GM10266 (cell line): ENCODE measurements at regions not wholly inside any gene's neighbourhood (a gene's known extent, or its start where the extent isn't known, plus 50 kb on each side); places are given as distances from the start of the nearest gene placed in this dataset.
"Not testable (repeated sequence)": the region's sequence is repeated elsewhere in the genome, so short reads cannot be mapped to it uniquely, and the experiment has no call there.

Experiments used
- DNase-seq: peaks from one replicate; pipeline ENCODE4 v3.0.0; 2012; ENCODE audit errors: extremely low spot score
- TF ChIP-seq, protein P1 (sequence below): IDR thresholded peaks from 2 replicates; pipeline ENCODE4 v1.5.1; 2012; ENCODE audit warnings: mild to moderate bottlenecking, low read depth; ENCODE audit not compliant: control insufficient read depth, insufficient read depth; ENCODE audit errors: missing control alignments

DNA sequence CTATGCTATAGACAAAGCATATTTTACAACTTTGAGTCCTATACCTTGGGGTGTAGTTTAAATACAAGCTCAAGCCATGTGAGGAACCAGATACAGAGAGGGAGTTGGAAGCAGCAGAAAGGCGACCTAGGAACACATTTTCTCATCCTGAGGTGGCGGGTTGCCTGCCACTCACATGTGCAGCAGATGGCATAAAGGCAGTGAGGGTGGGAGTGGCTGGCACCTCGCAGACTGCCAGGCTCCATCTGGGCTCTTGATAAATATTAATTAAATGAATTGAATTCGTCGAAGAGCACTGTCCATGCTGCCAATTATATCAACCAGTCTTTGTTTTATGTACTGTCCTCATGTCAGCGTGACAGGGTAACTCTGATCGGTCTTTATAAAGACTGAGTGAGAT, 79.0 kb upstream of the SEMA3C start:
- TF ChIP-seq, protein P1, sequence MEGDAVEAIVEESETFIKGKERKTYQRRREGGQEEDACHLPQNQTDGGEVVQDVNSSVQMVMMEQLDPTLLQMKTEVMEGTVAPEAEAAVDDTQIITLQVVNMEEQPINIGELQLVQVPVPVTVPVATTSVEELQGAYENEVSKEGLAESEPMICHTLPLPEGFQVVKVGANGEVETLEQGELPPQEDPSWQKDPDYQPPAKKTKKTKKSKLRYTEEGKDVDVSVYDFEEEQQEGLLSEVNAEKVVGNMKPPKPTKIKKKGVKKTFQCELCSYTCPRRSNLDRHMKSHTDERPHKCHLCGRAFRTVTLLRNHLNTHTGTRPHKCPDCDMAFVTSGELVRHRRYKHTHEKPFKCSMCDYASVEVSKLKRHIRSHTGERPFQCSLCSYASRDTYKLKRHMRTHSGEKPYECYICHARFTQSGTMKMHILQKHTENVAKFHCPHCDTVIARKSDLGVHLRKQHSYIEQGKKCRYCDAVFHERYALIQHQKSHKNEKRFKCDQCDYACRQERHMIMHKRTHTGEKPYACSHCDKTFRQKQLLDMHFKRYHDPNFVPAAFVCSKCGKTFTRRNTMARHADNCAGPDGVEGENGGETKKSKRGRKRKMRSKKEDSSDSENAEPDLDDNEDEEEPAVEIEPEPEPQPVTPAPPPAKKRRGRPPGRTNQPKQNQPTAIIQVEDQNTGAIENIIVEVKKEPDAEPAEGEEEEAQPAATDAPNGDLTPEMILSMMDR = no peak
- no peak for DNase-seq

DNA sequence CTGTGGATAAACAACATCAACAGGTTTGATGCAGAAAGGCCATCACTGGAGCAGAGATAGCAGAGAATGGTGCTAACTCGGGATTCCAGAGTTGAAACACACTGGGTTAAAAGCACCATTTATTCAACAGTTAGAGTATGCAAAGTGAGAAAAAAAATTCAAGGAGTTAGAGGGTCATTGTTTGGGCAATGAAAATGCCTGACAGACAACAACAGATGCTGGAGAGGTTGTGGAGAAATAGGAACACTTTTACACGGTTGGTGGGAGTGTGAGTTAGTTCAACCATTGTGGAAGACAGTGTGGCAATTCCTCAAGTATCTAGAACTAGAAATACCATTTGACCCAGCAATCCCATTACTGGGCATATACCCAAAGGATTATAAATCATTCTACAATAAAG, 77.4 kb upstream of the SEMA3C start:
- not testable (repeated sequence) for DNase-seq

DNA sequence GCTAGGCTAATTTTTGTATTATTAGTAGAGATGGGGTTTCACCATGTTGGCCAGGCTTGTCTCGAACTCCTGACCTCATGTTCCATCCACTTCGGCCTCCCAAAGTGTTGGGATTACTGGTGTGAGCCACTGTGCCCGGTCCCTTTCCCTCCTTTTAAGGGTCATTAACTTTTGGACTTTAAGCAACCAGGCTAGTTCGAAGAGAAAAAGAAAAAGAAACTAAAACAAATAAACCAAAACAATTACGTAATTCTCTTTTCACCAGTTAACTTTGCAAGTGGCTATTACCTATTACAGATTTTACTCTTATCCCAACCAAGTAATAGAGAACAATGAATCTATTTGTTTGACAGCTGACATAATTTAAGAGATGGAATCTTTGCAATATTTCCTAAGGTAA, 72.8 kb upstream of the SEMA3C start:
- TF ChIP-seq, protein P1 = no peak
- DNase-seq = no peak

DNA sequence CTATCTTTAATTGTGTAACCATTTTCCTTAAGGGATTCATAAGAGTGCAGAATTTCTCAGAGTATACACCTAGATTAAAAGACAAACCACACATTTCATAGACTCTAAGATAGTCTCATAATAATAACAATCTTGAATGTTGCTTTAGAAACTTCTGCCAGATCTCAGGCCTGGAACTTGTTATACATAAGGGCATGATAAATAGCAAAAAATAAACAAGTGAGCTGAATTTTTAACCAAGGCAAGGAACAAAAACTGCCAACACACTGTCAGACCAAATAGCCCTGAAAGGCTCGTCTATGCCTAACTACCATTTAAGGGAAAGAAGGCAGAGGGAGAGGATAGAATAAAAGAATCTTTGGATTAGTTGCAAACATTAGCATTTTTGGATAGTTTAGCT, 65.8 kb upstream of the SEMA3C start:
- no peak for DNase-seq
- TF ChIP-seq, protein P1 = no peak

DNA sequence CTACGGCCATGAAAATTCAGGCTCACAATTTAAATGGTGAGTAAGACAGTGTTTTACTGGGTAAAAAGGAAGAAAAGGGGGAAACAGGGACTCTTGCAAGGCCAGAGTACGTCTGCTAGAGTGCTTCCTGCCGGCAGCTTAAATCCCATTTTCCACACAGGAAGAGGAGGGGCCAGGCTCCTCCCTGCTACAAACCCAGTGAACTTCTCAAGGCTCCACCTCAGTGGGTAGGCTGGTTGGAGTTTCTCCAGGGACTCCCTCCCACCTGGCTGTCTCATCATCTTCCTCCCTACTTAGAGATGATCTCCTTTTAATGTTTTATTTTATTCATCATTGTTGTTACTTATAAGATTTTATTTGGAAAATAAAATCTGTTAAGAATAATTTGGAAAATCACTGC, 62.6 kb upstream of the SEMA3C start:
- TF ChIP-seq, protein P1 = no peak
- DNase-seq = no peak

DNA sequence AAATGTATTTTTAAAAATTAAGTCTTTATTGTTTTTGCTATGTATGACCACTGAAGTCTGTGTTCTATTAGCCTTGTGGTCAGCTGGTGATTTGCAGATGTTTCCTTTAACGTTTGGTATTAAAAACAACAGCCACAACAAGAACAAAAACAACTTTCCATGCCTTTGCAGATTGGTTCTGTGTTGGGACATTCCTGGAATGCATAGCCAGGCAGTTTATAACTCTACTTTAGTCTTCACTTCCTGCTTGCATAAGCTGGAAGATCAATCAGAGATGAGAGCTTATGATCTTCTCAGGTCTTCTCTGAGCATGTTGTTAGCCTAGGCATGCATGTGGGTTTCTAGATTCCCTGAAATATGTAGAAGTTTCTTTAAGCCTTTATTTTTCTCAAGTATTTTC, 58.9 kb upstream of the SEMA3C start:
- TF ChIP-seq, protein P1 = no peak
- DNase-seq = no peak

DNA sequence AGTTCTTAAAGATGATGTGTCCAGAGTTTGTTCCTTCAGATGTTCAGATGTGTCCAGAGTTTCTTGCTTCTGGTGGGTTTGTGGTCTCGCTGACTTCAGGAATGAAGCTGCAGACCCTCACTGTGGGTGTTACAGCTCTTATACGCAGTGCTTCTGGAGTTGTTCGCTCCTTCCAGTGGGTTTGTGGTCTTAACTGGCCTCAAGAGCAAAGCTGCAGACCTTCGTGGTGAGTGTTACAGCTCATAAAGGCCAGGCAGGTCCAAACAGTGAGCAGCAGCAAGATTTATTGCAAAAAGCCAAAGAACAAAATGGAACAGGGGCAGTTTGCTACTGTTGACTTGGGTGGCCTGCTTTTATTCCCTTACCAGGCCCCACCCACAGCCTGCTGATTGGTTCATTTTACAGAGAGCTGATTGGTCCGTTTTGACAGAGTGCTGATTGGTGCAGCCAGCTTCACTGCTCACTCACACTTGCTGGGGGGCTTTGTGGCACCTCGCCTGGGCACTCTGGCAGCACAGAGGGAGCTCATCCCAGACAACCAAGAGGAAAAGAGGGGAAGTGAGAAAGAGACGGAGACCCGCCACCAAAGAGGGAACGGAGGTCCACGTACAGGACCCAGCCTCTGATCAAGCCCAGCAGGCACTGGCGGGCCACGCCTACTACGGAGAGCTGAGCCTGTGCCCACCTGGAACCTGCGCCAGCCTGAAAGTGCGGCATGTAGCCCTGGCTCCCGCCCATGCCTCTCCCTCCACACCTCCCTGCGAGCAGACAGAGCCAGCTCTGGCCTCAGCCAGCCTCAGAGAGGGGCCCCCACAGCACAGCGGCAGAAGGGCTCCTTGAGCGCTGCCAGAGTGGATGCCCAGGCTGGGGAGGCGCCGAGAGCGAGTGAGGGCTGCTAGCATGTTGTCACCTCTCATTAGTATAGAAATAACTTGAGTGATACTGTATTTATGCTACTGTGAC, 55.8 kb upstream of the SEMA3C start:
- DNase-seq = no peak
- TF ChIP-seq, protein P1 = no peak
